A673 (cell line): ENCODE measurements at regions not wholly inside any gene's neighbourhood (a gene's known extent, or its start where the extent isn't known, plus 50 kb on each side); places are given as distances from the start of the nearest gene placed in this dataset.
A peak's percentile ranks its signal among the peaks of the same experiment; 100 is the strongest.

ENCODE experiments used
- BruUV-seq: library from RNA; stranded (reverse); fragments of 400-500 nt; replicated peaks from 2 replicates; lab custom pipeline; 2021; lab: Mats Ljungman, UMichigan
- CTCF ChIA-PET: fragments of 300-600 bp; sonication (Branson Sonifier 250); formaldehyde crosslinking; loops from one replicate; lab custom pipeline; 2022; ENCODE audit warnings: antibody characterized with exemption; lab: Charles Lee
- POLR2A ChIA-PET: fragments of 300-600 bp; sonication (Branson Sonifier 250); formaldehyde crosslinking; loops from one replicate; lab custom pipeline; 2022; ENCODE audit warnings: antibody characterized with exemption; ENCODE audit not compliant: low non-redundant PET; lab: Charles Lee
- DNase-seq: peaks from one replicate; pipeline ENCODE4 v3.0.0-alpha.2; 2015; ENCODE audit warnings: low spot score
- H3K27ac ChIP-seq: fragments of 200-600 bp; sonication (generic); 2 replicates; pipeline ENCODE4 v1.5.1; 2016; ENCODE audit warnings: mixed run types, low read depth, mild to moderate bottlenecking, mixed read lengths, antibody characterized with exemption, low read length; ENCODE audit not compliant: poor library complexity, severe bottlenecking
- H3K27me3 ChIP-seq: fragments of 200-600 bp; sonication (generic); replicated peaks from 2 replicates; pipeline ENCODE4 v1.6.1; 2017; ENCODE audit warnings: mixed run types, low read depth, mild to moderate bottlenecking, mixed read lengths, antibody characterized with exemption, low read length; ENCODE audit not compliant: insufficient read depth, poor library complexity
- H3K36me3 ChIP-seq: fragments of 200-600 bp; sonication (generic); 2 replicates; pipeline ENCODE4 v1.6.1; 2016; ENCODE audit warnings: mixed run types, mild to moderate bottlenecking, mixed read lengths, antibody characterized with exemption, low read length; ENCODE audit not compliant: insufficient read depth, poor library complexity, severe bottlenecking
- H3K4me1 ChIP-seq: fragments of 200-600 bp; sonication (generic); 2 replicates; pipeline ENCODE4 v1.6.1; 2017; ENCODE audit warnings: mixed run types, mild to moderate bottlenecking, mixed read lengths, antibody characterized with exemption, low read length; ENCODE audit not compliant: insufficient read depth, poor library complexity, severe bottlenecking
- H3K4me3 ChIP-seq: fragments of 200-600 bp; sonication (generic); 2 replicates; pipeline ENCODE4 v1.5.1; 2016; ENCODE audit warnings: low read depth, mixed run types, mild to moderate bottlenecking, mixed read lengths, low read length; ENCODE audit not compliant: poor library complexity, severe bottlenecking
- H3K9me3 ChIP-seq: fragments of 200-600 bp; sonication (generic); 2 replicates; pipeline ENCODE4 v1.6.1; 2016; ENCODE audit warnings: mixed run types, low read depth, mild to moderate bottlenecking, mixed read lengths, antibody characterized with exemption, low read length; ENCODE audit not compliant: poor library complexity, severe bottlenecking
- CTCF ChIP-seq: fragments of 300-800, 200-600 bp; sonication (generic); conservative IDR thresholded peaks from 2 replicates; pipeline ENCODE4 v1.5.1; 2017; ENCODE audit warnings: low read depth, mild to moderate bottlenecking, antibody characterized with exemption, low read length, moderate library complexity, mixed read lengths
- EZH2 ChIP-seq: fragments of 200-600 bp; sonication (generic); IDR thresholded peaks from 2 replicates; pipeline ENCODE4 v1.6.1; 2017; ENCODE audit warnings: borderline replicate concordance, low read depth, mild to moderate bottlenecking, mixed read lengths, antibody characterized with exemption, low read length; ENCODE audit not compliant: poor library complexity, severe bottlenecking
- intact Hi-C: fragments of 100-400 bp; cut with micrococcal nuclease; formaldehyde crosslinking; loops from one replicate; pipeline ENCODE4 v1.10.0; 2022; ENCODE audit not compliant: unreplicated experiment

- H3K36me3 ChIP-seq = no peaks in the 10 kb centered on the region
- peaks cover 9% of the 10 kb centered on the region for H3K4me1 ChIP-seq
- POLR2A ChIA-PET = no interaction called here
- BruUV-seq = no TSS peak
- TF ChIP-seq CTCF (no peak), EZH2 (no peak)
- no peak for DNase-seq
- CTCF ChIA-PET = interaction anchor here (0.6 kb wide), 1 partner anchor 61 kb away, joined by 3 read pairs; no protein-coding TSS in a partner anchor
- no peak overlapping the region for H3K27ac ChIP-seq
- intact Hi-C loops = no loop called here
- no peaks in the 10 kb centered on the region for H3K9me3 ChIP-seq
- no peak overlapping the region for H3K4me3 ChIP-seq
- H3K27me3 ChIP-seq = no peaks in the 10 kb centered on the region
These were observed 59.5 kb downstream of the PTGS2 start for GRCh38 chr1:186620566-186621350.

- ChIA-PET CTCF (no interaction called here), POLR2A (no interaction called here)
- TF ChIP-seq CTCF (no peak), EZH2 (no peak)
These were observed 61.6 kb downstream of the PTGS2 start for GRCh38 chr1:186618401-186619170.

GRCh38 chr1:186617926-186618325 is 62.3 kb downstream of the PTGS2 start:
- intact Hi-C loops = no loop called here
- H3K4me3 ChIP-seq = no peak overlapping the region

More at GRCh38 chr1:186618401-186619170, 61.6 kb downstream of the PTGS2 start:
- no peaks in the 10 kb centered on the region for H3K36me3 ChIP-seq
- DNase-seq = peak; percentile 69
- intact Hi-C loops = no loop called here
- H3K9me3 ChIP-seq = no peaks in the 10 kb centered on the region
- H3K27me3 ChIP-seq = no peaks in the 10 kb centered on the region
- no peak overlapping the region for H3K27ac ChIP-seq
- no TSS peak for BruUV-seq
- peak overlapping the region; percentile 23 for H3K4me3 ChIP-seq
- peaks cover 9% of the 10 kb centered on the region for H3K4me1 ChIP-seq

More at GRCh38 chr1:186617926-186618325, 62.3 kb downstream of the PTGS2 start:
- Histone ChIP-seq H3K9me3 (no peaks in the 10 kb centered on the region), H3K36me3 (no peaks in the 10 kb centered on the region), H3K27me3 (no peaks in the 10 kb centered on the region), H3K4me1 (peaks cover 9% of the 10 kb centered on the region), H3K27ac (no peak overlapping the region)
- DNase-seq = no peak
- ChIA-PET CTCF (no interaction called here), POLR2A (no interaction called here)
- BruUV-seq = no TSS peak
- TF ChIP-seq CTCF = no peak
- no peak for TF ChIP-seq EZH2
